H1 (cell line): ENCODE measurements at regions not wholly inside any gene's neighbourhood (a gene's known extent, or its start where the extent isn't known, plus 50 kb on each side); places are given as distances from the start of the nearest gene placed in this dataset.

Experiments
- CTCF ChIA-PET: fragments of 300-600 bp; sonication (Branson Sonifier 250); formaldehyde crosslinking; loops from one replicate; lab custom pipeline; 2021; ENCODE audit not compliant: partially characterized antibody; lab: Charles Lee
- POLR2A ChIA-PET: fragments of 300-600 bp; sonication (Branson Sonifier 250); formaldehyde crosslinking; loops from one replicate; lab custom pipeline; 2021; ENCODE audit warnings: inconsistent platforms; ENCODE audit not compliant: partially characterized antibody; lab: Charles Lee
- DNase-seq, 2 experiments: peaks; one replicate each; pipeline versions ENCODE4 v3.0.0 to v3.0.0-alpha.2; 2010 to 2022; ENCODE audit warnings: low spot score in 2 of 2, low read depth in 1 of 2, mixed read lengths in 1 of 2
- FAIRE-seq: peaks from 2 replicates; lab custom pipeline; 2011; peaks lifted over from hg19 to GRCh38; lab: Jason Lieb, UNC
- H2AFZ ChIP-seq: 2 replicates; pipeline ENCODE4 v1.8.1; 2012; ENCODE audit warnings: low read length, inconsistent platforms
- H2AK5ac ChIP-seq: 2 replicates; pipeline ENCODE4 v1.6.1; 2013; ENCODE audit warnings: low read depth, low read length
- H2BK120ac ChIP-seq: replicated peaks from 2 replicates; pipeline ENCODE3; 2013; ENCODE audit warnings: low read depth, low read length, inconsistent platforms
- H2BK12ac ChIP-seq: 2 replicates; pipeline ENCODE4 v1.6.1; 2013; ENCODE audit warnings: low read depth, low read length
- H2BK15ac ChIP-seq: 2 replicates; pipeline ENCODE4 v1.6.1; 2013; ENCODE audit warnings: low read length
- H2BK20ac ChIP-seq: 2 replicates; pipeline ENCODE4 v1.6.1; 2013; ENCODE audit warnings: low read length
- H2BK5ac ChIP-seq: 2 replicates; pipeline ENCODE4 v1.6.1; 2013; ENCODE audit warnings: low read depth, low read length
- H3K14ac ChIP-seq: 2 replicates; pipeline ENCODE4 v1.6.1; 2013; ENCODE audit warnings: inconsistent platforms; ENCODE audit not compliant: insufficient read length
- H3K18ac ChIP-seq: 2 replicates; pipeline ENCODE4 v1.6.1; 2013; ENCODE audit warnings: low read length; ENCODE audit errors: extremely low read depth
- H3K23ac ChIP-seq: 2 replicates; pipeline ENCODE4 v1.6.1; 2013; ENCODE audit warnings: inconsistent platforms; ENCODE audit not compliant: insufficient read length
- H3K23me2 ChIP-seq: 2 replicates; pipeline ENCODE4 v1.6.1; 2013; ENCODE audit warnings: low read depth, low read length
- H3K27ac ChIP-seq: 2 replicates; pipeline ENCODE4 v1.6.1; 2011; ENCODE audit warnings: low read depth, low read length, inconsistent platforms
- H3K27me3 ChIP-seq, 4 experiments: replicated peaks in 1 of 4; 1 replicate in 1 of 4; 2 replicates in 3 of 4; pipeline versions ENCODE4 v1.6.1 to v1.8.1; 2011 to 2013; ENCODE audit warnings: low read length in 3 of 4, mild to moderate bottlenecking in 3 of 4, inconsistent platforms in 2 of 4, mixed read lengths in 2 of 4, moderate library complexity in 1 of 4; ENCODE audit not compliant: control insufficient read depth in 3 of 4, insufficient read depth in 3 of 4; ENCODE audit errors: extremely low read depth in 1 of 4
- H3K36me3 ChIP-seq, 4 experiments: 2 replicates each; pipeline versions ENCODE4 v1.6.1 to v1.8.1; 2011 to 2013; ENCODE audit warnings: mild to moderate bottlenecking in 4 of 4, low read length in 3 of 4, moderate library complexity in 2 of 4, control low read depth in 1 of 4, inconsistent platforms in 1 of 4; ENCODE audit not compliant: insufficient read depth in 4 of 4, control insufficient read depth in 2 of 4
- H3K4ac ChIP-seq: replicated peaks from 2 replicates; pipeline ENCODE3; 2013; ENCODE audit warnings: low read length, low read depth, mixed read lengths, inconsistent platforms; ENCODE audit not compliant: insufficient read length
- H3K4me1 ChIP-seq, 4 experiments: replicated peaks in 1 of 4; 1 replicate in 1 of 4; 2 replicates in 3 of 4; pipeline versions ENCODE4 v1.6.1 to v1.8.1; 2011 to 2013; ENCODE audit warnings: low read length in 3 of 4, inconsistent platforms in 2 of 4, mixed read lengths in 1 of 4; ENCODE audit not compliant: insufficient read depth in 4 of 4, control insufficient read depth in 3 of 4
- H3K4me2 ChIP-seq, 2 experiments: 2 replicates each; pipeline versions ENCODE4 v1.6.1 to v1.8.1; 2011 to 2013; ENCODE audit warnings: low read depth in 2 of 2, low read length in 2 of 2, control low read depth in 1 of 2, inconsistent platforms in 1 of 2, mild to moderate bottlenecking in 1 of 2; ENCODE audit not compliant: insufficient read depth in 1 of 2
- H3K4me3 ChIP-seq, 4 experiments: fragments of 200-600, 300-600 bp in 1 of 4; sonication (generic), shearing (Covaris generic), sonication (Bioruptor Twin) in 1 of 4; 2 replicates each; pipeline versions ENCODE4 v1.5.1 to v1.8.1; 2011 to 2016; ENCODE audit warnings: low read length in 4 of 4, low read depth in 3 of 4, control low read depth in 2 of 4, inconsistent platforms in 2 of 4, mild to moderate bottlenecking in 2 of 4, mixed read lengths in 1 of 4, moderate library complexity in 1 of 4; ENCODE audit not compliant: insufficient read depth in 2 of 4; ENCODE audit errors: extremely low read depth in 1 of 4
- H3K56ac ChIP-seq: replicated peaks from 2 replicates; pipeline ENCODE3; 2013; ENCODE audit warnings: low read depth, mild to moderate bottlenecking, mixed read lengths, low read length, inconsistent platforms; ENCODE audit not compliant: insufficient read length
- H3K79me1 ChIP-seq: 2 replicates; pipeline ENCODE4 v1.6.1; 2013; ENCODE audit warnings: low read depth, low read length, control low read depth
- H3K79me2 ChIP-seq, 2 experiments: 2 replicates each; pipeline versions ENCODE4 v1.6.1 to v1.8.1; 2012 to 2013; ENCODE audit warnings: low read length in 2 of 2, mild to moderate bottlenecking in 2 of 2, inconsistent platforms in 1 of 2; ENCODE audit not compliant: insufficient read depth in 2 of 2, control insufficient read depth in 1 of 2
- H3K9ac ChIP-seq, 4 experiments: replicated peaks in 1 of 4; 1 replicate in 1 of 4; 2 replicates in 3 of 4; pipeline versions ENCODE4 v1.6.1 to v1.8.1; 2011 to 2013; ENCODE audit warnings: low read depth in 3 of 4, low read length in 3 of 4, control low read depth in 2 of 4, mild to moderate bottlenecking in 2 of 4, moderate library complexity in 2 of 4, inconsistent platforms in 1 of 4; ENCODE audit errors: extremely low read depth in 1 of 4
- H3K9me3 ChIP-seq, 2 experiments: 2 replicates each; pipeline versions ENCODE4 v1.6.1 to v1.8.1; 2012 to 2013; ENCODE audit warnings: mild to moderate bottlenecking in 2 of 2, moderate library complexity in 2 of 2, control low read depth in 1 of 2, inconsistent platforms in 1 of 2, low read depth in 1 of 2, low read length in 1 of 2, mixed read lengths in 1 of 2; ENCODE audit not compliant: insufficient read depth in 2 of 2
- H4K20me1 ChIP-seq, 2 experiments: replicated peaks in 1 of 2; 2 replicates each; pipeline versions ENCODE3 to v1.8.1; 2011 to 2013; ENCODE audit warnings: inconsistent platforms in 2 of 2, low read length in 2 of 2, mild to moderate bottlenecking in 1 of 2; ENCODE audit not compliant: insufficient read depth in 2 of 2, control insufficient read depth in 1 of 2
- H4K5ac ChIP-seq: 2 replicates; pipeline ENCODE4 v1.6.1; 2013; ENCODE audit warnings: low read length, low read depth, mixed read lengths, inconsistent platforms; ENCODE audit not compliant: insufficient read length
- H4K8ac ChIP-seq: 2 replicates; pipeline ENCODE4 v1.8.0; 2013; ENCODE audit warnings: mild to moderate bottlenecking, moderate library complexity, low read length, inconsistent platforms; ENCODE audit not compliant: insufficient read depth; ENCODE audit errors: extremely low read depth
- H4K91ac ChIP-seq: replicated peaks from 2 replicates; pipeline ENCODE3; 2013; ENCODE audit warnings: low read length, mixed read lengths, inconsistent platforms; ENCODE audit not compliant: insufficient read length
- CBX5 ChIP-seq: fragments of 300-800, 300-1000 bp; sonication (generic); IDR thresholded peaks from 2 replicates; pipeline ENCODE4 v1.7.1; 2016; ENCODE audit warnings: antibody characterized with exemption, low read length, low read depth
- CHD1 ChIP-seq: IDR thresholded peaks from 2 replicates; pipeline ENCODE4 v1.6.1; 2012; ENCODE audit warnings: low read depth, low read length, improper control_type of control experiment
- EGR1 ChIP-seq: IDR thresholded peaks from 2 replicates; pipeline ENCODE4 v1.6.1; 2011; ENCODE audit warnings: low read depth, low read length, borderline replicate concordance
- EZH2 ChIP-seq: fragments of 200-600 bp; sonication (generic); IDR thresholded peaks from 2 replicates; pipeline ENCODE4 v1.7.1; 2012; ENCODE audit warnings: low read depth, mild to moderate bottlenecking, moderate library complexity, low read length, inconsistent platforms; ENCODE audit not compliant: severe bottlenecking
- JUN ChIP-seq: IDR thresholded peaks from 2 replicates; pipeline ENCODE4 v1.6.1; 2011; ENCODE audit warnings: low read depth, mild to moderate bottlenecking, improper control_type of control experiment, low read length
- RFX5 ChIP-seq: IDR thresholded peaks from 2 replicates; pipeline ENCODE4 v1.6.1; 2011; ENCODE audit warnings: low read depth, low read length, improper control_type of control experiment, borderline replicate concordance
- SAP30 ChIP-seq: fragments of 300-600 bp; sonication (generic); IDR thresholded peaks from 2 replicates; pipeline ENCODE4 v1.7.1; 2012; ENCODE audit warnings: low read length, moderate library complexity, mild to moderate bottlenecking, inconsistent platforms; ENCODE audit not compliant: insufficient read depth, insufficient replicate concordance
- SIX5 ChIP-seq: IDR thresholded peaks from 2 replicates; pipeline ENCODE4 v1.6.1; 2011; ENCODE audit warnings: mild to moderate bottlenecking, low read depth, low read length
- TAF1 ChIP-seq: IDR thresholded peaks from 2 replicates; pipeline ENCODE4 v1.6.1; 2011; ENCODE audit warnings: mild to moderate bottlenecking, low read depth, low read length
- TAF7 ChIP-seq: optimal IDR thresholded peaks from 2 replicates; pipeline ENCODE3; 2011; ENCODE audit warnings: low read depth, mild to moderate bottlenecking, inconsistent platforms, low read length, moderate library complexity, borderline replicate concordance
- ZNF274 ChIP-seq: IDR thresholded peaks from 2 replicates; pipeline ENCODE4 v1.7.0; 2012; ENCODE audit warnings: low read length, borderline replicate concordance; ENCODE audit errors: extremely low read depth
- WGBS, 2 experiments: shearing (Covaris generic) in 1 of 2; methylation state at CpG; one replicate each; pipeline versions ENCODE4 v1.1.6 to v1.1.7; 2013 to 2015; ENCODE audit warnings: low lambda C conversion rate in 2 of 2, mixed read lengths in 2 of 2, inconsistent platforms in 1 of 2, low coverage in 1 of 2, missing lambda C conversion rate in 1 of 2; ENCODE audit not compliant: insufficient replicate concordance in 2 of 2, insufficient coverage in 1 of 2, insufficient read length in 1 of 2; ENCODE audit errors: extremely low coverage in 1 of 2, missing lambda C conversion rate in 1 of 2; 5-methylcytosine and 5-hydroxymethylcytosine counted together

- CTCF ChIA-PET = no interaction called here
Observed at GRCh38 chr3:164060923-164061322, 1017.4 kb downstream of the SI start.

More at GRCh38 chr3:164060923-164061322, 1017.4 kb downstream of the SI start:
- H3K79me2 ChIP-seq = no peaks in the 10 kb centered on the region
- H3K79me1 ChIP-seq = no peaks in the 10 kb centered on the region
- H2BK5ac ChIP-seq = no peak overlapping the region
- H4K91ac ChIP-seq = no peak overlapping the region
- 92% methylated on average over 1 of the region's 1 CpG; no CpG with 5 or more reads in 1 of the 2 experiments for WGBS, 2 experiments
- H2AFZ ChIP-seq = no peak overlapping the region
- H3K9ac ChIP-seq = no peak overlapping the region
- H2BK15ac ChIP-seq = no peak overlapping the region
- H3K56ac ChIP-seq = no peak overlapping the region
- POLR2A ChIA-PET = no interaction called here
- H3K23me2 ChIP-seq = no peaks in the 10 kb centered on the region
- H3K4me2 ChIP-seq = no peak overlapping the region
- H3K18ac ChIP-seq = no peak overlapping the region
- H3K9me3 ChIP-seq = peaks cover 0 to 3% of the 10 kb centered on the region in 2 experiments; a peak in 1 of 4 replicates
- no peak overlapping the region for H2BK12ac ChIP-seq
- H2BK120ac ChIP-seq = no peak overlapping the region
- H3K36me3 ChIP-seq = no peaks in the 10 kb centered on the region
- no peak overlapping the region for H3K4me3 ChIP-seq
- H3K4ac ChIP-seq = no peak overlapping the region
- H3K27ac ChIP-seq = no peak overlapping the region
- H3K4me1 ChIP-seq = no peaks in the 10 kb centered on the region
- no peaks in the 10 kb centered on the region for H4K20me1 ChIP-seq
- no peaks in the 10 kb centered on the region for H3K27me3 ChIP-seq
- no peak overlapping the region for H3K23ac ChIP-seq
- no peak overlapping the region for H3K14ac ChIP-seq
- no peak overlapping the region for H2BK20ac ChIP-seq
- TF ChIP-seq EGR1 = no peak
- TF ChIP-seq CHD1 = no peak
- TF ChIP-seq SAP30 = no peak
- TF ChIP-seq CBX5 = no peak
- TF ChIP-seq ZNF274 = no peak
- no peak for TF ChIP-seq RFX5
- TF ChIP-seq TAF1 = no peak
- no peak for TF ChIP-seq SIX5
- no peak for TF ChIP-seq JUN
- no peak for TF ChIP-seq TAF7
- TF ChIP-seq EZH2 = no peak
- TF ChIP-seq, all 59 proteins: peak for 0
- Histone ChIP-seq H2AK5ac (no peak overlapping the region), H4K5ac (no peak overlapping the region), H4K8ac (no peak overlapping the region)
- FAIRE-seq (no peak), DNase-seq (no peak)
